Calu3 (cell line): ENCODE measurements at regions not wholly inside any gene's neighbourhood (a gene's known extent, or its start where the extent isn't known, plus 50 kb on each side); places are given as distances from the start of the nearest gene placed in this dataset.

Experiments used
- BruUV-seq: library from RNA; stranded (reverse); fragments of 400-500 nt; replicated peaks from 2 replicates; lab custom pipeline; 2021; lab: Mats Ljungman, UMichigan
- CTCF ChIA-PET: fragments of 300-600 bp; sonication (Branson Sonifier 250); formaldehyde crosslinking; loops from one replicate; lab custom pipeline; 2022; ENCODE audit warnings: antibody characterized with exemption; lab: Charles Lee
- DNase-seq: peaks from one replicate; pipeline ENCODE4 v3.0.0; 2022
- H3K27ac Mint-ChIP-seq: one replicate; pipeline ENCODE4 v1.8.0; 2022; ENCODE audit warnings: mixed read lengths; ENCODE audit not compliant: unreplicated experiment
- H3K27me3 Mint-ChIP-seq: one replicate; pipeline ENCODE4 v1.8.0; 2022; ENCODE audit warnings: mixed read lengths; ENCODE audit not compliant: unreplicated experiment
- H3K36me3 Mint-ChIP-seq: one replicate; pipeline ENCODE4 v1.8.0; 2022; ENCODE audit warnings: mild to moderate bottlenecking, moderate library complexity, mixed read lengths; ENCODE audit not compliant: insufficient read depth, unreplicated experiment
- H3K4me1 Mint-ChIP-seq: one replicate; pipeline ENCODE4 v1.8.0; 2022; ENCODE audit warnings: mild to moderate bottlenecking, low read depth, mixed read lengths; ENCODE audit not compliant: unreplicated experiment
- H3K4me3 Mint-ChIP-seq: one replicate; pipeline ENCODE4 v1.8.0; 2022; ENCODE audit warnings: mild to moderate bottlenecking, low read depth, moderate library complexity, mixed read lengths; ENCODE audit not compliant: unreplicated experiment
- H3K9me3 Mint-ChIP-seq: one replicate; pipeline ENCODE4 v1.8.0; 2022; ENCODE audit warnings: low read depth, mixed read lengths; ENCODE audit not compliant: unreplicated experiment
- CTCF ChIP-seq: fragments of 200-600 bp; IDR thresholded peaks from one replicate; pipeline ENCODE4 v1.8.0; 2022; ENCODE audit warnings: antibody characterized with exemption; ENCODE audit not compliant: unreplicated experiment
- intact Hi-C: fragments of 100-400 bp; cut with micrococcal nuclease; formaldehyde crosslinking; loops from one replicate; pipeline ENCODE4 v1.10.0; 2022; ENCODE audit not compliant: unreplicated experiment

- H3K4me3 Mint-ChIP-seq, result no peak overlapping the region
- intact Hi-C loops, result no loop called here
- H3K27ac Mint-ChIP-seq, result no peak overlapping the region
- H3K27me3 Mint-ChIP-seq, result no peaks in the 10 kb centered on the region
- H3K9me3 Mint-ChIP-seq, result no peaks in the 10 kb centered on the region
- BruUV-seq, result no TSS peak
- no peaks in the 10 kb centered on the region for H3K36me3 Mint-ChIP-seq
- no peak for TF ChIP-seq CTCF
- CTCF ChIA-PET, result interaction anchor here (1.7 kb wide), 1 partner anchor 9 kb away, joined by 6 read pairs; no protein-coding TSS in a partner anchor
- no peak for DNase-seq
- peaks cover 20% of the 10 kb centered on the region for H3K4me1 Mint-ChIP-seq
Measured at GRCh38 chr22:27466229-27466628, 335.3 kb downstream of the MN1 start.

- BruUV-seq, result no TSS peak
- TF ChIP-seq CTCF, result no peak
Measured at GRCh38 chr22:27466778-27467438, 334.6 kb downstream of the MN1 start.

GRCh38 chr22:27467711-27468110 is 333.8 kb downstream of the MN1 start:
- H3K9me3 Mint-ChIP-seq, result no peaks in the 10 kb centered on the region

More at GRCh38 chr22:27466778-27467438, 334.6 kb downstream of the MN1 start:
- CTCF ChIA-PET, result interaction anchor here (1.7 kb wide), 1 partner anchor 8 kb away, joined by 6 read pairs; no protein-coding TSS in a partner anchor
- no peak overlapping the region for H3K27ac Mint-ChIP-seq
- DNase-seq, result no peak
- no peaks in the 10 kb centered on the region for H3K9me3 Mint-ChIP-seq
- no peaks in the 10 kb centered on the region for H3K36me3 Mint-ChIP-seq
- H3K4me1 Mint-ChIP-seq, result peaks cover 13% of the 10 kb centered on the region
- H3K27me3 Mint-ChIP-seq, result no peaks in the 10 kb centered on the region
- intact Hi-C loops, result no loop called here
- no peak overlapping the region for H3K4me3 Mint-ChIP-seq

GRCh38 chr22:27468712-27469111 is 332.8 kb downstream of the MN1 start:
- CTCF ChIA-PET, result no interaction called here
- no peaks in the 10 kb centered on the region for H3K27me3 Mint-ChIP-seq
- no peaks in the 10 kb centered on the region for H3K36me3 Mint-ChIP-seq
- H3K27ac Mint-ChIP-seq, result no peak overlapping the region
- no peak for DNase-seq
- H3K9me3 Mint-ChIP-seq, result no peaks in the 10 kb centered on the region
- no peak overlapping the region for H3K4me3 Mint-ChIP-seq
- no peak for TF ChIP-seq CTCF
- no peaks in the 10 kb centered on the region for H3K4me1 Mint-ChIP-seq
- intact Hi-C loops, result no loop called here
- no TSS peak for BruUV-seq

More at GRCh38 chr22:27467711-27468110, 333.8 kb downstream of the MN1 start:
- Mint-ChIP-seq H3K27me3 (no peaks in the 10 kb centered on the region), H3K36me3 (no peaks in the 10 kb centered on the region), H3K4me1 (peaks cover 5% of the 10 kb centered on the region), H3K27ac (no peak overlapping the region), H3K4me3 (no peak overlapping the region)
- intact Hi-C loops, result no loop called here
- no TSS peak for BruUV-seq
- no peak for TF ChIP-seq CTCF
- DNase-seq, result no peak
- CTCF ChIA-PET, result no interaction called here
